Kidney (tissue), 13 donors: ENCODE measurements at regions not wholly inside any gene's neighbourhood (a gene's known extent, or its start where the extent isn't known, plus 50 kb on each side); places are given as distances from the start of the nearest gene placed in this dataset.

Experiments
- DNase-seq, 5 donors: peaks; one replicate each; pipeline ENCODE4 v3.0.0-alpha.2; 2013 to 2020
- FAIRE-seq: peaks from 2 replicates; lab custom pipeline; 2012; peaks lifted over from hg19 to GRCh38; lab: Jason Lieb, UNC
- H3K27ac ChIP-seq, 2 donors: one replicate each; pipeline ENCODE4 v1.7.0; 2013; ENCODE audit warnings: low read depth in 2 of 2, low read length in 2 of 2, inconsistent platforms in 1 of 2
- H3K27me3 ChIP-seq: one replicate; pipeline ENCODE4 v1.7.1; 2013; ENCODE audit warnings: low read length, inconsistent platforms; ENCODE audit not compliant: control insufficient read depth, insufficient read depth
- H3K36me3 ChIP-seq, 3 donors: one replicate each; pipeline versions ENCODE4 v1.7.0 to v1.7.1; 2013; ENCODE audit warnings: low read length in 3 of 3, control low read depth in 1 of 3, inconsistent platforms in 1 of 3; ENCODE audit not compliant: insufficient read depth in 3 of 3, control insufficient read depth in 2 of 3
- H3K4me1 ChIP-seq, 3 donors: one replicate each; pipeline versions ENCODE4 v1.7.0 to v1.7.1; 2013; ENCODE audit warnings: low read length in 3 of 3, inconsistent platforms in 1 of 3, low read depth in 1 of 3; ENCODE audit not compliant: control insufficient read depth in 2 of 3, insufficient read depth in 2 of 3
- H3K4me3 ChIP-seq, 3 donors: one replicate each; pipeline versions ENCODE4 v1.7.0 to v1.8.1; 2013; ENCODE audit warnings: low read length in 3 of 3, control low read depth in 1 of 3, inconsistent platforms in 1 of 3
- H3K9ac ChIP-seq, 3 donors: one replicate each; pipeline versions ENCODE4 v1.7.0 to v1.7.1; 2013; ENCODE audit warnings: low read length in 3 of 3, control low read depth in 1 of 3, inconsistent platforms in 1 of 3
- H3K9me3 ChIP-seq, 3 donors: one replicate each; pipeline versions ENCODE4 v1.7.0 to v1.7.1; 2013; ENCODE audit warnings: low read length in 3 of 3, control low read depth in 1 of 3, inconsistent platforms in 1 of 3; ENCODE audit not compliant: control insufficient read depth in 2 of 3, insufficient read depth in 1 of 3
- intact Hi-C: fragments of 100-400 bp; cut with DNase I; formaldehyde crosslinking; loops from one replicate; pipeline ENCODE4 v1.11.1; 2022
- TF ChIP-seq, protein P1 (sequence below): IDR thresholded peaks from 3 replicates; pipeline ENCODE4 v1.5.1; 2012; ENCODE audit warnings: mild to moderate bottlenecking, moderate library complexity, borderline replicate concordance; ENCODE audit not compliant: insufficient read depth; ENCODE audit errors: extremely low read depth
- donor health status: control.
- donor health status: control.
- donor health status: control.
- donor health status: control.
- donor health status: control.
- donor health status: DM: yes; HTN: yes; CAD: no.
- donor health status: Normal renal cell carcinoma (clear cell type).

DNA sequence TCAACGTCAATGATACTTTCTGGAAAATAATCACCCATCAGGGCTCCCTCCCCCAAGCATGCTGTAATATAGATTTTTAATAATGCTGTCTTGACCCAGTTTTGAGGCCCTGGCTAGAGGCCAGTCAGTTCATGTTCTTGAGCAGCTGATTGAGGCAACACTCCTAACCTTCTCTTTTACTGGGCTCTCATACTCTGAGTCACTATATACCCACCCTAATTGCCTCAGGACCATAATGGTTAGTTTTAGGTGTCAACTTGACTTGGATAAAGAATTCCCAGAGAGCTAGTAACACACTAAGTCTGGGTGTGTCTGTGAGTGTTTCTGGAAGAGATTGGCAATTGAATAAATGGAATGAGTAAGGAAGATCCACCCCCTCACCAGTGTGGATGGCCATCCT, 527.0 kb upstream of the ATP2B1 start:
- TF ChIP-seq, protein P1, sequence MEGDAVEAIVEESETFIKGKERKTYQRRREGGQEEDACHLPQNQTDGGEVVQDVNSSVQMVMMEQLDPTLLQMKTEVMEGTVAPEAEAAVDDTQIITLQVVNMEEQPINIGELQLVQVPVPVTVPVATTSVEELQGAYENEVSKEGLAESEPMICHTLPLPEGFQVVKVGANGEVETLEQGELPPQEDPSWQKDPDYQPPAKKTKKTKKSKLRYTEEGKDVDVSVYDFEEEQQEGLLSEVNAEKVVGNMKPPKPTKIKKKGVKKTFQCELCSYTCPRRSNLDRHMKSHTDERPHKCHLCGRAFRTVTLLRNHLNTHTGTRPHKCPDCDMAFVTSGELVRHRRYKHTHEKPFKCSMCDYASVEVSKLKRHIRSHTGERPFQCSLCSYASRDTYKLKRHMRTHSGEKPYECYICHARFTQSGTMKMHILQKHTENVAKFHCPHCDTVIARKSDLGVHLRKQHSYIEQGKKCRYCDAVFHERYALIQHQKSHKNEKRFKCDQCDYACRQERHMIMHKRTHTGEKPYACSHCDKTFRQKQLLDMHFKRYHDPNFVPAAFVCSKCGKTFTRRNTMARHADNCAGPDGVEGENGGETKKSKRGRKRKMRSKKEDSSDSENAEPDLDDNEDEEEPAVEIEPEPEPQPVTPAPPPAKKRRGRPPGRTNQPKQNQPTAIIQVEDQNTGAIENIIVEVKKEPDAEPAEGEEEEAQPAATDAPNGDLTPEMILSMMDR, result no peak
- DNase-seq (no peak), FAIRE-seq (no peak)
- H3K27ac ChIP-seq, result no peak overlapping the region
- no peak overlapping the region for H3K4me3 ChIP-seq
- no peak overlapping the region for H3K9ac ChIP-seq
- no peaks in the 10 kb centered on the region for H3K36me3 ChIP-seq
- intact Hi-C loops, result no loop called here
- no peaks in the 10 kb centered on the region for H3K27me3 ChIP-seq
- H3K9me3 ChIP-seq, result no peaks in the 10 kb centered on the region
- H3K4me1 ChIP-seq, result no peaks in the 10 kb centered on the region

DNA sequence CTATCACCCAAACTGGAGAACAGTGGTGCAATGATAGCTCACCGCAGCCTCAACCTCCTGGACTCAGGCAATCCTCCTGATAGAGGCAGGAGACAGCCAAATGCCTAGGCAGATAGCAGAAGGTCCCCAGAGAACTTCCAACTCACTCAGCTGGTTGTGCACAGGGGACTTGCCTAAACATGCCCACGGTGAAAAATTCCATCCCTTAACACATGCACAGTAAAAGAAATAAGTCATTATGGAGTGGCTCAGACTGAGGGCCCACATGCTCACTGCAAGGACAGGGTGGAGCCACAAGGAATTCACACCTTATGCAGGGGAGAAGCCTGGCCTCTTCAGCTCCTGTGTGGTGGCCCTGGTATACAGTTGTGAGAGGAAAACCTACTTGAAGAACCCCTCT, 525.8 kb upstream of the ATP2B1 start:
- H3K27ac ChIP-seq, result no peak overlapping the region
- TF ChIP-seq, protein P1, result no peak
- H3K4me1 ChIP-seq, result no peaks in the 10 kb centered on the region
- no peaks in the 10 kb centered on the region for H3K36me3 ChIP-seq
- no peaks in the 10 kb centered on the region for H3K27me3 ChIP-seq
- H3K9ac ChIP-seq, result no peak overlapping the region
- H3K4me3 ChIP-seq, result no peak overlapping the region
- DNase-seq (no peak), FAIRE-seq (no peak)
- intact Hi-C loops, result no loop called here
- H3K9me3 ChIP-seq, result no peaks in the 10 kb centered on the region

DNA sequence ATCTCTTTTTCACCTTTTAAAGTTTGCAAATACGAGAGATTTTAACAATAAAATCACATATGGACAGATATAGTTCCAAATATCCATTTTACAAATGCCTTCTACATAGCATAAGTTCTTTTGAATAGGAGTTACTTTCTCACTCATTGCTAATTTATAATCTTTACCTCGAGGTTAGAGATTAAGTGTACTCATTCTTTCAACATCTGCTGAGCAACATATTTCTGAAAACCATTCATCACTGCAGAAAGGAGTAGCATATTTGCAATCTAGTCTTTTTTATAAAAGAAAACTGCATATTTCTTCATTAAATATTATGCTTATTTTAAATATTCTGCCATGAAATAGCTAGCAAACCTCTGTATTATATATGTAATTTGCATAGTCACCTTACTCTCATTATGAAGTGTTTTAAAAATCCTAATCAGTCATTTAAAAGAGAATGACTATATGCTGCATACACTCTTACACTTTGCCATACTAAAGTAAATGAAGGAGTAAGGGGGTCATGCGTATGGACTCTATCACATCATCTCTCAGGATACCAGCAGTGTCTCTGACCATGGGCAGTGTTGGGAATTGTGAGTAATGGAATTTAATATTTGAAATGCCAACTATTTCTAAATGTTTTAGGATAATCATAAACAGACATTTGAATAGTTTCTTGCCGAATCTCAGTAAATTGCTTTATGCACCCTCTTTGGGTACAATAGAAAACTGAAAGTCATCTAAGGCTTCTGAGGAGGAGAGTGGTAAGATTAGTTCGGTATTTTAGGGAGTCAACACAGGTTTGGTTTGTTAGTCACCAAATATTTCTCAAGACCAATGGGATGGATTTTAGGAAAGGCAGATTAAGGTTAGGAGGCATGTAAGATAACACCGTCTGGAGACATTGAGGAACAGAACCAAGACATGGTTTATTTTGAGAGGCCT, 524.8 kb upstream of the ATP2B1 start:
- no peak for FAIRE-seq
- TF ChIP-seq, protein P1, result no peak
- no peak overlapping the region for H3K9ac ChIP-seq

More for the DNA sequence above, 524.8 kb upstream of the ATP2B1 start:
- Histone ChIP-seq H3K4me1 (no peaks in the 10 kb centered on the region), H3K27me3 (no peaks in the 10 kb centered on the region), H3K27ac (no peak overlapping the region), H3K4me3 (no peak overlapping the region), H3K36me3 (no peaks in the 10 kb centered on the region), H3K9me3 (no peaks in the 10 kb centered on the region)
- no peak for DNase-seq
- intact Hi-C loops, result no loop called here
